ENCODE measurements at regions not wholly inside any gene's neighbourhood (a gene's known extent, or its start where the extent isn't known, plus 50 kb on each side); places are given as distances from the start of the nearest gene placed in this dataset.

GRCh38 chr14:55744321-55744720, 164.3 kb downstream of the KTN1 start:
- no peak for TF ChIP-seq CTCF (IDR thresholded peaks at IDR 0.05)
- no peak for DNase-seq
- no peaks in the 10 kb centered on the region for H3K9me3 ChIP-seq
- no peaks in the 10 kb centered on the region for H3K36me3 ChIP-seq
- H3K4me3 ChIP-seq = no peak overlapping the region
- ATAC-seq = no peak
- H3K4me1 ChIP-seq = no peaks in the 10 kb centered on the region
- H3K27ac ChIP-seq = no peak overlapping the region
- intact Hi-C loops (cut with DNase I) = no loop called here
- H3K27me3 ChIP-seq (ENCODE audit: low read depth) = no peaks in the 10 kb centered on the region

- intact Hi-C loops (cut with DNase I) = no loop called here
- Histone ChIP-seq H3K36me3 (no peaks in the 10 kb centered on the region), H3K4me1 (no peaks in the 10 kb centered on the region), H3K27ac (no peak overlapping the region), H3K4me3 (no peak overlapping the region), H3K9me3 (no peaks in the 10 kb centered on the region), H3K27me3 (ENCODE audit: low read depth) (no peaks in the 10 kb centered on the region)
- TF ChIP-seq CTCF (IDR thresholded peaks at IDR 0.05) = no peak
- no peak for DNase-seq
- no peak for ATAC-seq
Measured at GRCh38 chr14:55745906-55746305, 165.9 kb downstream of the KTN1 start.

GRCh38 chr14:55746558-55746957, 166.6 kb downstream of the KTN1 start:
- Histone ChIP-seq H3K36me3 (no peaks in the 10 kb centered on the region), H3K9me3 (no peaks in the 10 kb centered on the region), H3K27ac (no peak overlapping the region), H3K4me1 (no peaks in the 10 kb centered on the region), H3K4me3 (no peak overlapping the region), H3K27me3 (ENCODE audit: low read depth) (no peaks in the 10 kb centered on the region)
- intact Hi-C loops (cut with DNase I) = no loop called here
- TF ChIP-seq CTCF (IDR thresholded peaks at IDR 0.05) = no peak
- ATAC-seq = no peak
- DNase-seq = no peak

- Histone ChIP-seq H3K27me3 (ENCODE audit: low read depth) (no peaks in the 10 kb centered on the region), H3K9me3 (no peaks in the 10 kb centered on the region), H3K27ac (no peak overlapping the region), H3K4me1 (no peaks in the 10 kb centered on the region), H3K36me3 (no peaks in the 10 kb centered on the region), H3K4me3 (no peak overlapping the region)
- TF ChIP-seq CTCF (IDR thresholded peaks at IDR 0.05) = no peak
- intact Hi-C loops (cut with DNase I) = no loop called here
- DNase-seq (no peak), ATAC-seq (no peak)
Measured at GRCh38 chr14:55747186-55747585, 167.2 kb downstream of the KTN1 start.

GRCh38 chr14:55749201-55749812, 169.3 kb downstream of the KTN1 start:
- no peak for DNase-seq
- Histone ChIP-seq H3K27ac (no peak overlapping the region), H3K27me3 (ENCODE audit: low read depth) (no peaks in the 10 kb centered on the region), H3K4me3 (no peak overlapping the region), H3K36me3 (no peaks in the 10 kb centered on the region), H3K4me1 (peaks cover 17% of the 10 kb centered on the region), H3K9me3 (no peaks in the 10 kb centered on the region)
- TF ChIP-seq CTCF (IDR thresholded peaks at IDR 0.05) = no peak
- intact Hi-C loops (cut with DNase I) = no loop called here
- ATAC-seq = no peak

GRCh38 chr14:55749946-55750345, 169.9 kb downstream of the KTN1 start:
- Histone ChIP-seq H3K36me3 (no peaks in the 10 kb centered on the region), H3K9me3 (no peaks in the 10 kb centered on the region), H3K27ac (no peak overlapping the region), H3K4me3 (no peak overlapping the region), H3K27me3 (ENCODE audit: low read depth) (no peaks in the 10 kb centered on the region), H3K4me1 (peaks cover 17% of the 10 kb centered on the region)
- intact Hi-C loops (cut with DNase I) = no loop called here
- DNase-seq = no peak
- ATAC-seq = no peak
- TF ChIP-seq CTCF (IDR thresholded peaks at IDR 0.05) = no peak

All from lower lobe of right lung (tissue), 2 donors.